ENCODE measurements at regions not wholly inside any gene's neighbourhood (a gene's known extent, or its start where the extent isn't known, plus 50 kb on each side); places are given as distances from the start of the nearest gene placed in this dataset.

- TF ChIP-seq POLR2A (IDR thresholded peaks at IDR 0.05; ENCODE audit: low read length) (no peak), GATA1 (IDR thresholded peaks at IDR 0.05; ENCODE audit: low read depth, low read length) (no peak)
These were observed 203.9 kb upstream of the MARCKS start for GRCh38 chr6:113653275-113653674.
